ENCODE measurements at regions not wholly inside any gene's neighbourhood (a gene's known extent, or its start where the extent isn't known, plus 50 kb on each side); places are given as distances from the start of the nearest gene placed in this dataset.

- Histone ChIP-seq H3K27me3 (replicated peaks in 1 of 2; ENCODE audit: control insufficient read depth in 2 of 2, insufficient read depth in 2 of 2, low read length in 1 of 2) (no peaks in the 10 kb centered on the region), H3K9me3 (replicated peaks; ENCODE audit: control insufficient read depth, insufficient read depth, low read length) (no peaks in the 10 kb centered on the region), H3K4me2 (ENCODE audit: control insufficient read depth, insufficient read depth) (no peak overlapping the region), H2AFZ (ENCODE audit: control insufficient read depth, low read depth, low read length) (no peak overlapping the region), H3K4me1 (ENCODE audit: control insufficient read depth, insufficient read depth, low read length) (peaks cover 12% of the 10 kb centered on the region), H3K36me3 (ENCODE audit: control insufficient read depth in 2 of 2, insufficient read depth in 2 of 2, low read length in 1 of 2) (no peaks in the 10 kb centered on the region), H3K4me3 (no peak overlapping the region), H3K9ac (ENCODE audit: control insufficient read depth, insufficient read depth, low read length) (no peak overlapping the region), H3K79me2 (ENCODE audit: control insufficient read depth, insufficient read depth, low read length) (no peaks in the 10 kb centered on the region), H4K20me1 (ENCODE audit: control insufficient read depth, insufficient read depth) (no peaks in the 10 kb centered on the region), H3K27ac (ENCODE audit: control insufficient read depth, insufficient read depth) (no peak overlapping the region)
- no TSS peak for BruUV-seq (replicated peaks)
- WGBS (ENCODE audit: insufficient coverage, insufficient replicate concordance, low lambda C conversion rate, missing lambda C conversion rate) = 30% methylated on average over 3 of the region's 3 CpGs
- ATAC-seq (no peak), DNase-seq (ENCODE audit: low read depth, low spot score) (no peak), FAIRE-seq (no peak)
- TF ChIP-seq, protein P1, sequence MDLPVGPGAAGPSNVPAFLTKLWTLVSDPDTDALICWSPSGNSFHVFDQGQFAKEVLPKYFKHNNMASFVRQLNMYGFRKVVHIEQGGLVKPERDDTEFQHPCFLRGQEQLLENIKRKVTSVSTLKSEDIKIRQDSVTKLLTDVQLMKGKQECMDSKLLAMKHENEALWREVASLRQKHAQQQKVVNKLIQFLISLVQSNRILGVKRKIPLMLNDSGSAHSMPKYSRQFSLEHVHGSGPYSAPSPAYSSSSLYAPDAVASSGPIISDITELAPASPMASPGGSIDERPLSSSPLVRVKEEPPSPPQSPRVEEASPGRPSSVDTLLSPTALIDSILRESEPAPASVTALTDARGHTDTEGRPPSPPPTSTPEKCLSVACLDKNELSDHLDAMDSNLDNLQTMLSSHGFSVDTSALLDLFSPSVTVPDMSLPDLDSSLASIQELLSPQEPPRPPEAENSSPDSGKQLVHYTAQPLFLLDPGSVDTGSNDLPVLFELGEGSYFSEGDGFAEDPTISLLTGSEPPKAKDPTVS (IDR thresholded peaks at IDR 0.05; ENCODE audit: low read depth, low read length) = no peak
- TF ChIP-seq SPI1 (IDR thresholded peaks at IDR 0.05; ENCODE audit: borderline replicate concordance, insufficient read depth, low read depth, low read length) (no peak), IKZF2 (IDR thresholded peaks at IDR 0.05) (no peak), MLLT1 (IDR thresholded peaks at IDR 0.05) (no peak)
- ChIA-PET CTCF (interaction anchor here (1.2 kb wide), 1 partner anchor 27 kb away, joined by 3 read pairs; no protein-coding TSS in a partner anchor), RAD21 (ENCODE audit: unreplicated experiment) (no interaction called here), POLR2A (interaction anchor here (2.3 kb wide), 1 partner anchor 10 kb away, joined by 6 read pairs; no protein-coding TSS in a partner anchor), SMC1A (ENCODE audit: uncharacterized antibody, unreplicated experiment) (interaction anchor here (0.9 to 2.0 kb wide), 4 partner anchors 11 to 30 kb away, joined by 4 to 9 read pairs (median 4); no protein-coding TSS in a partner anchor)
- intact Hi-C loops (cut with micrococcal nuclease; ENCODE audit: unreplicated experiment) = no loop called here
- in situ Hi-C loops (cut with MboI) = no loop called here
Observed at GRCh38 chr12:66061076-66061475, 69.5 kb downstream of the LLPH start.
